ENCODE measurements at regions not wholly inside any gene's neighbourhood (a gene's known extent, or its start where the extent isn't known, plus 50 kb on each side); places are given as distances from the start of the nearest gene placed in this dataset.

DNA sequence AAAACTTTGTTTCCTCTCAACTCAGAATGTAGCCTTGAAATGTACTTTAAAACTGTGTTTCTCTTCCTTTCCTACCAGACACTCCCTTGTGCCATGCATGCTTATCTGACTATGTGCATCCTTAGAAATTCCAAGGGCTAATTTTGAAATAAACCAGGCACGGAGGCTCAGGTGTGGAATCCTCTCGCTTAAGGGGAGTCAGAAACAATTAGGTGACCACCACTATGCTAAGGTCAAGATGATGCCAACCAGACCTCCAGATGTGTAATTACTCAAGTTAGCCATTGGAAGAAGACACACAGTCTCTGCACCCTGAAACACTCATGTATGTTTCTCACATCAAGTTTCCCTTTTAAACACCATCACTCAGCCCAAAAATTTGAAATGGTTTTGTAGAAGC lies 572.1 kb downstream of the VGLL3 start:
- TF ChIP-seq CTCF (IDR thresholded peaks at IDR 0.05; ENCODE audit: low read depth, low read length) (no peak), EZH2phosphoT487 (IDR thresholded peaks at IDR 0.05; ENCODE audit: low read depth) (no peak)
